ENCODE measurements at regions not wholly inside any gene's neighbourhood (a gene's known extent, or its start where the extent isn't known, plus 50 kb on each side); places are given as distances from the start of the nearest gene placed in this dataset.

GRCh38 chr12:46100551-46101484 is 110.4 kb upstream of the SCAF11 start:
- TF ChIP-seq GATA2 (IDR thresholded peaks at IDR 0.05; ENCODE audit: low read depth, low read length) (no peak), GATA3 (IDR thresholded peaks at IDR 0.05; ENCODE audit: low read depth, low read length) (no peak)
